HEK293T (cell line): ENCODE measurements at regions not wholly inside any gene's neighbourhood (a gene's known extent, or its start where the extent isn't known, plus 50 kb on each side); places are given as distances from the start of the nearest gene placed in this dataset.
"Not testable (repeated sequence)": the region's sequence is repeated elsewhere in the genome, so short reads cannot be mapped to it uniquely, and the experiment has no call there.

Experiments used
- CTCF ChIA-PET: fragments of 350-600 bp; formaldehyde crosslinking; extraction: SDS; loops from one replicate; lab custom pipeline; 2021; ENCODE audit warnings: antibody characterized with exemption, inconsistent platforms; lab: Yijun Ruan, JAX
- POLR2A ChIA-PET: fragments of 350-600 bp; formaldehyde crosslinking; extraction: SDS; loops from one replicate; lab custom pipeline; 2020; ENCODE audit warnings: antibody characterized with exemption, inconsistent platforms; lab: Yijun Ruan, JAX
- DNase-seq: peaks from one replicate; pipeline ENCODE4 v3.0.0; 2012; ENCODE audit warnings: mixed read lengths; ENCODE audit errors: extremely low spot score
- ARNT ChIP-seq: fragments of 450-650 bp; IDR thresholded peaks from 2 replicates; pipeline ENCODE4 v1.6.1; 2017; ENCODE audit warnings: mild to moderate bottlenecking
- BHLHE40 ChIP-seq: fragments of 450-650 bp; IDR thresholded peaks from 2 replicates; pipeline ENCODE4 v1.6.1; 2016; ENCODE audit warnings: mild to moderate bottlenecking, moderate library complexity, borderline replicate concordance
- CTBP1 ChIP-seq: fragments of 450-650 bp; IDR thresholded peaks from 2 replicates; pipeline ENCODE4 v1.6.1; 2016; ENCODE audit warnings: borderline replicate concordance
- ELF4 ChIP-seq: fragments of 450-650 bp; IDR thresholded peaks from 2 replicates; pipeline ENCODE4 v1.6.1; 2017; ENCODE audit warnings: antibody characterized with exemption
- FOXA1 ChIP-seq: fragments of 450-650 bp; IDR thresholded peaks from 2 replicates; pipeline ENCODE4 v1.6.1; 2016; ENCODE audit warnings: mild to moderate bottlenecking
- FOXK2 ChIP-seq: fragments of 450-650 bp; IDR thresholded peaks from 2 replicates; pipeline ENCODE4 v1.6.1; 2016; ENCODE audit warnings: mild to moderate bottlenecking
- FOXM1 ChIP-seq: fragments of 450-650 bp; IDR thresholded peaks from 2 replicates; pipeline ENCODE4 v1.6.1; 2017; ENCODE audit warnings: mild to moderate bottlenecking, borderline replicate concordance
- HDGF ChIP-seq: fragments of 450-650 bp; IDR thresholded peaks from 2 replicates; pipeline ENCODE4 v1.6.1; 2017; ENCODE audit warnings: antibody characterized with exemption, borderline replicate concordance
- L3MBTL2 ChIP-seq: fragments of 450-650 bp; conservative IDR thresholded peaks from 2 replicates; pipeline ENCODE4 v1.6.1; 2016; ENCODE audit warnings: mild to moderate bottlenecking
- LEF1 ChIP-seq: fragments of 450-650 bp; IDR thresholded peaks from 2 replicates; pipeline ENCODE4 v1.6.1; 2017; ENCODE audit warnings: mild to moderate bottlenecking, borderline replicate concordance
- NFRKB ChIP-seq: fragments of 450-650 bp; IDR thresholded peaks from 2 replicates; pipeline ENCODE4 v1.6.1; 2016; ENCODE audit warnings: mild to moderate bottlenecking, moderate library complexity
- PKNOX1 ChIP-seq: fragments of 450-650 bp; IDR thresholded peaks from 2 replicates; pipeline ENCODE4 v1.6.1; 2016
- SP1 ChIP-seq: fragments of 450-650 bp; IDR thresholded peaks from 2 replicates; pipeline ENCODE4 v1.6.1; 2017
- SUZ12 ChIP-seq: fragments of 450-650 bp; IDR thresholded peaks from 2 replicates; pipeline ENCODE4 v1.6.1; 2016; ENCODE audit warnings: mild to moderate bottlenecking
- TARDBP ChIP-seq: fragments of 450-650 bp; IDR thresholded peaks from 2 replicates; pipeline ENCODE4 v1.6.1; 2016
- ZNF384 ChIP-seq: fragments of 450-650 bp; IDR thresholded peaks from 2 replicates; pipeline ENCODE4 v1.6.1; 2016

GRCh38 chr10:65219444-65219843 is 1698.2 kb downstream of the REEP3 start:
- ChIA-PET POLR2A (no interaction called here), CTCF (interaction anchor here (0.6 kb wide), 1 partner anchor 395 kb away, joined by 3 read pairs; no protein-coding TSS in a partner anchor)
- no peak for TF ChIP-seq BHLHE40
- TF ChIP-seq SP1 = no peak
- TF ChIP-seq ELF4 = no peak
- no peak for TF ChIP-seq ZNF384
- no peak for TF ChIP-seq SUZ12
- TF ChIP-seq L3MBTL2 = no peak
- no peak for TF ChIP-seq FOXM1
- TF ChIP-seq FOXK2 = no peak
- no peak for TF ChIP-seq TARDBP
- no peak for TF ChIP-seq PKNOX1
- TF ChIP-seq NFRKB = no peak
- no peak for TF ChIP-seq LEF1
- no peak for TF ChIP-seq ARNT
- no peak for TF ChIP-seq FOXA1
- no peak for TF ChIP-seq HDGF
- no peak for TF ChIP-seq CTBP1
- DNase-seq = no peak

DNA sequence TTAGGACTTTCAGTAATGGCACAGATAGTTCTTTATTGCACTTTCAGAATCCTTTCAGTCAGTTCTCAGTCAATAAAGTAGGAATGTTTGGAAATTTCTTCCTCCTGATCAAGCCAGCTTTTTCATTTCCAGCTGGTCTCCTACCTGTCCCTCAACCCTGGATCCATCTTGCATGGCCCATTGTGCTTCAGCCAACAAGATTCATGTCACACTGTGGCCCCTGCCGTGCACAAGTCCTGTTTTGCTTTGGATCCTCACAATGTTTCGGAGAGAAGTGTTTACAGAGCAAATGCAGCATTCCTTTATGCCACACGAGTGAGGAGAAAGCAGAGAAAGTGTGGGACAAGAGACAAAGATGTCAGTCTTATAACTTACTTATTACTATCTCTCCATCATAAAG is 1694.7 kb upstream of the LRRTM3 start:
- no peak for DNase-seq
- ChIA-PET CTCF (no interaction called here), POLR2A (no interaction called here)
- TF ChIP-seq FOXA1 (no peak), FOXM1 (no peak), SUZ12 (no peak), PKNOX1 (no peak), TARDBP (no peak), NFRKB (no peak), ARNT (no peak), BHLHE40 (no peak), LEF1 (no peak), SP1 (no peak), L3MBTL2 (no peak), HDGF (no peak), ZNF384 (no peak), CTBP1 (no peak), ELF4 (no peak), FOXK2 (no peak)

DNA sequence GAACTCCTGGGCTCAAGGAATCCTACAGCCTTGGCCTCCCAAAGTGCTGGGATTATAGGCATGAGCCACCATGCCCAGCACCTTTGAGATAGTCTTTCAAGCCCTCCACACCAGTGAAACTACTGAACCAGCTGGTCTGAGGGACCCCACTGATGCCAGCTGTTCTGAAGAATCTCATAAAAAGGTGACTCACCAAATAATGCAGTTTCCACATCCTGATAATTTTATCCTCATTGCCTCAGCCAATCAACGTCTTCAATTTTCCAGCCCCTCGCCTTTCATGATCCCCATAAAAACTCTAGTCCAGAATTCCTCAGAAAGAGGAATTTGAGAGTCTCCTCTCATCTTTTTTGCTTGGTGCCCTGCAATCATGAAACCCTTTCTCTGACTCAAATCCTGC is 1691.6 kb upstream of the LRRTM3 start:
- TF ChIP-seq HDGF (no peak), BHLHE40 (no peak), SP1 (no peak), FOXA1 (no peak), PKNOX1 (no peak)
- POLR2A ChIA-PET = no interaction called here
- CTCF ChIA-PET = no interaction called here
- DNase-seq = no peak

- CTCF ChIA-PET = no interaction called here
- DNase-seq = no peak
- TF ChIP-seq L3MBTL2 = no peak
- TF ChIP-seq SUZ12 = no peak
- TF ChIP-seq LEF1 = no peak
- no peak for TF ChIP-seq NFRKB
- no peak for TF ChIP-seq ARNT
- TF ChIP-seq BHLHE40 = no peak
- POLR2A ChIA-PET = no interaction called here
Measured at GRCh38 chr10:65235266-65235665, 1690.6 kb upstream of the LRRTM3 start.

- POLR2A ChIA-PET = no interaction called here
- TF ChIP-seq PKNOX1 = no peak
- no peak for TF ChIP-seq FOXA1
- TF ChIP-seq TARDBP = no peak
- no peak for TF ChIP-seq SUZ12
- TF ChIP-seq NFRKB = no peak
- TF ChIP-seq FOXK2 = no peak
- no peak for TF ChIP-seq CTBP1
- no peak for TF ChIP-seq BHLHE40
- TF ChIP-seq HDGF = no peak
- no peak for TF ChIP-seq ELF4
- TF ChIP-seq FOXM1 = no peak
- TF ChIP-seq LEF1 = no peak
- TF ChIP-seq SP1 = no peak
- no peak for TF ChIP-seq L3MBTL2
- no peak for TF ChIP-seq ZNF384
- CTCF ChIA-PET = no interaction called here
- DNase-seq = no peak
Measured at GRCh38 chr10:65235846-65236245, 1690.0 kb upstream of the LRRTM3 start.

- CTCF ChIA-PET = no interaction called here
- TF ChIP-seq BHLHE40 (no peak), SP1 (no peak), ARNT (no peak), CTBP1 (no peak)
- POLR2A ChIA-PET = no interaction called here
- no peak for DNase-seq
Measured at GRCh38 chr10:65265451-65265954, 1660.3 kb upstream of the LRRTM3 start.

DNA sequence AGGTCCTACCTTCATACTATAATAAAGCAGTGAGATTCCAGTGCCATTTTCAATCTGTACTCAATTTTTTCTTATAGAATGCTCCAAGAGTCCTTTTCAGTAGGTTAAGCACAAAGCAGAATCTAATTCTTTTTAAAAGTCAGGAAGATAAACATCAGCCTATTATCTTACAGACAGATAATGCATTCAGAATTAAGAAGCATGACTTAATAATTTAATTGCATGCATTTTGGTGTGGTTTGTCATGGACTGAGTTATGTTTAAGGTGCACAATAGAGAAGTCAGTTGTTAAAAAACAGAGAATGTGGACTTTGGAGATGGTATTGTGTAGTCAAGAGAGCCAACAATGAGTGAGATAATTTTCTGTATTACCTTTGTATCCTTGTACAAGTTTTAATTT is 1656.3 kb upstream of the LRRTM3 start:
- CTCF ChIA-PET, DNase-seq, POLR2A ChIA-PET: not testable (repeated sequence)
